K562 (cell line): ENCODE measurements at regions not wholly inside any gene's neighbourhood (a gene's known extent, or its start where the extent isn't known, plus 50 kb on each side); places are given as distances from the start of the nearest gene placed in this dataset.

Experiments used
- ATAC-seq: fragments of 200-7000 bp; cut with Tn5 transposase; 3 replicates; pipeline ENCODE4 v1.9.1; 2020; ENCODE audit warnings: moderate library complexity
- BruUV-seq: library from RNA; stranded (reverse); fragments of 400-500 nt; replicated peaks from 2 replicates; lab custom pipeline; 2021; lab: Mats Ljungman, UMichigan
- CTCF ChIA-PET: fragments of 300-600 bp; formaldehyde crosslinking; extraction: SDS; loops from one replicate; lab custom pipeline; 2021; ENCODE audit warnings: low intra/inter-chr PET ratio; lab: Yijun Ruan, JAX
- POLR2A ChIA-PET: fragments of 300-600, 350-650 bp; sonication (Branson Sonifier 250); formaldehyde crosslinking; extraction: SDS; loops from one replicate; lab custom pipeline; 2021; ENCODE audit warnings: antibody characterized with exemption, inconsistent platforms; lab: Yijun Ruan, JAX
- DNase-seq, 4 experiments: peaks; one replicate each; pipeline versions ENCODE4 v3.0.0 to v3.0.0-alpha.2; 2011 to 2018; ENCODE audit warnings: low spot score in 3 of 4, mixed read lengths in 3 of 4; ENCODE audit errors: extremely low read depth in 1 of 4
- FAIRE-seq: peaks from 2 replicates; lab custom pipeline; 2011; peaks lifted over from hg19 to GRCh38; lab: Jason Lieb, UNC
- H2AFZ ChIP-seq: 2 replicates; pipeline ENCODE4 v1.6.0; 2011; ENCODE audit warnings: low read depth, low read length, control low read depth, inconsistent platforms
- H3K27ac ChIP-seq: fragments of 200-600 bp; 3 replicates; pipeline ENCODE4 v1.8.0; 2011; ENCODE audit warnings: low read depth, mild to moderate bottlenecking, control low read depth, inconsistent platforms, low read length, moderate library complexity, mixed read lengths; ENCODE audit errors: extremely low read depth
- H3K27me3 ChIP-seq, 2 experiments: fragments of 300-600 bp in 1 of 2; 2 replicates in 1 of 2; 3 replicates in 1 of 2; pipeline versions ENCODE4 v1.6.0 to v1.8.0; 2011; ENCODE audit warnings: inconsistent platforms in 2 of 2, low read length in 2 of 2, mild to moderate bottlenecking in 1 of 2, mixed read lengths in 1 of 2, moderate library complexity in 1 of 2; ENCODE audit not compliant: control insufficient read depth in 2 of 2, insufficient read depth in 2 of 2
- H3K36me3 ChIP-seq: fragments of 300-600 bp; 3 replicates; pipeline ENCODE4 v1.8.0; 2011; ENCODE audit warnings: mild to moderate bottlenecking, low read length, inconsistent platforms; ENCODE audit not compliant: control insufficient read depth, insufficient read depth
- H3K4me1 ChIP-seq, 2 experiments: fragments of 200-600 bp in 1 of 2; replicated peaks in 1 of 2; 2 replicates in 1 of 2; 3 replicates in 1 of 2; pipeline versions ENCODE4 v1.5.1 to v1.8.0; 2011; ENCODE audit warnings: inconsistent platforms in 2 of 2, low read length in 2 of 2, mild to moderate bottlenecking in 1 of 2, mixed read lengths in 1 of 2, moderate library complexity in 1 of 2; ENCODE audit not compliant: control insufficient read depth in 2 of 2, insufficient read depth in 2 of 2
- H3K4me2 ChIP-seq: 2 replicates; pipeline ENCODE4 v1.6.1; 2011; ENCODE audit warnings: low read length, control low read depth, inconsistent platforms, mixed read lengths; ENCODE audit not compliant: insufficient read depth
- H3K4me3 ChIP-seq: fragments of 200-600 bp; sonication (generic), shearing (Covaris generic); 2 replicates; pipeline ENCODE4 v1.5.1; 2016; ENCODE audit warnings: control low read depth, inconsistent platforms
- H3K79me2 ChIP-seq: fragments of 200-600 bp; 3 replicates; pipeline ENCODE4 v1.8.0; 2011; ENCODE audit warnings: low read length, inconsistent platforms; ENCODE audit not compliant: control insufficient read depth, insufficient read depth
- H3K9ac ChIP-seq, 2 experiments: 2 replicates each; pipeline versions ENCODE4 v1.6.0 to v1.6.1; 2011; ENCODE audit warnings: low read depth in 2 of 2, low read length in 2 of 2, control low read depth in 1 of 2, inconsistent platforms in 1 of 2, mild to moderate bottlenecking in 1 of 2, mixed read lengths in 1 of 2; ENCODE audit not compliant: insufficient read depth in 1 of 2
- H3K9me1 ChIP-seq: one replicate; pipeline ENCODE4 v1.6.0; 2011; ENCODE audit warnings: inconsistent platforms, mild to moderate bottlenecking, low read length, moderate library complexity; ENCODE audit not compliant: control insufficient read depth, insufficient read depth
- H3K9me3 ChIP-seq: replicated peaks from 2 replicates; pipeline ENCODE4 v1.5.1; 2011; ENCODE audit warnings: low read depth, low read length, inconsistent platforms; ENCODE audit not compliant: control insufficient read depth, insufficient read depth
- H4K20me1 ChIP-seq: replicated peaks from 2 replicates; pipeline ENCODE4 v1.6.1; 2011; ENCODE audit warnings: low read length, inconsistent platforms, mixed read lengths; ENCODE audit not compliant: control insufficient read depth, insufficient read depth
- ESRRA ChIP-seq: fragments of 450-650 bp; IDR thresholded peaks from 2 replicates; pipeline ENCODE4 v1.6.1; 2014; ENCODE audit warnings: low read depth, mild to moderate bottlenecking, moderate library complexity, borderline replicate concordance
- FOXK1 ChIP-seq: sonication (generic); formaldehyde crosslinking; IDR thresholded peaks from 2 replicates; pipeline ENCODE4 v1.8.0; 2022; ENCODE audit warnings: missing genetic modification reagents, mild to moderate bottlenecking, borderline replicate concordance
- FOXM1 ChIP-seq, 2 experiments: fragments of 450-650 bp in 1 of 2; sonication (generic) in 1 of 2; formaldehyde crosslinking in 1 of 2; IDR thresholded peaks; 2 replicates each; pipeline versions ENCODE4 v1.6.1 to v1.9.0; 2017 to 2022; ENCODE audit warnings: low read depth in 2 of 2, mild to moderate bottlenecking in 2 of 2, missing genetic modification reagents in 1 of 2, moderate library complexity in 1 of 2
- ILF3 ChIP-seq: fragments of 450-650 bp; IDR thresholded peaks from 2 replicates; pipeline ENCODE4 v1.6.1; 2018; ENCODE audit warnings: antibody characterized with exemption, mild to moderate bottlenecking, moderate library complexity, borderline replicate concordance
- KDM2B ChIP-seq: fragments of 250-450 bp; sonication (Bioruptor Pico); IDR thresholded peaks from 2 replicates; pipeline ENCODE4 v1.8.0; 2021; ENCODE audit warnings: mild to moderate bottlenecking, moderate library complexity
- KDM4B ChIP-seq, 2 experiments: fragments of 450-650 bp in 1 of 2; sonication (generic) in 1 of 2; IDR thresholded peaks; 2 replicates each; pipeline ENCODE4 v1.6.1; 2016 to 2017; ENCODE audit warnings: borderline replicate concordance in 2 of 2, antibody characterized with exemption in 1 of 2, low read depth in 1 of 2, mild to moderate bottlenecking in 1 of 2
- NCOR1 ChIP-seq: fragments of 450-650 bp; IDR thresholded peaks from 2 replicates; pipeline ENCODE4 v1.6.1; 2016; ENCODE audit warnings: mild to moderate bottlenecking, moderate library complexity
- RUNX1 ChIP-seq: sonication (generic); IDR thresholded peaks from 2 replicates; pipeline ENCODE4 v1.6.1; 2016; ENCODE audit warnings: antibody characterized with exemption, low read depth
- SRSF7 ChIP-seq: fragments of 200-400 bp; formaldehyde crosslinking; optimal IDR thresholded peaks from 2 replicates; pipeline ENCODE3; 2017; ENCODE audit warnings: mild to moderate bottlenecking, low read depth, low read length
- WHSC1 ChIP-seq: IDR thresholded peaks from one replicate; pipeline ENCODE4 v1.6.1; 2012; ENCODE audit warnings: low read length, control low read depth, inconsistent platforms
- ZFPM2 ChIP-seq: fragments of 250-450 bp; sonication (Bioruptor Pico); IDR thresholded peaks from 2 replicates; pipeline ENCODE4 v1.5.1; 2022; ENCODE audit warnings: mild to moderate bottlenecking
- WGBS: fragments of 100-300 bp; shearing (Covaris generic); methylation state at CpG from one replicate; pipeline ENCODE4 v1.1.6; 2016; ENCODE audit warnings: low coverage, mixed read lengths; ENCODE audit not compliant: insufficient coverage; ENCODE audit errors: missing lambda C conversion rate; 5-methylcytosine and 5-hydroxymethylcytosine counted together
- in situ Hi-C: fragments of 300-500 bp; cut with MboI; formaldehyde crosslinking; loops from 4 replicates; pipeline ENCODE4 v1.15.0; 2018; ENCODE audit warnings: inconsistent platforms, mixed read lengths
- intact Hi-C: fragments of 100-400 bp; cut with micrococcal nuclease; formaldehyde crosslinking; loops from 2 replicates; pipeline ENCODE4 v1.14.2; 2022
- TF ChIP-seq, protein P1 (sequence below): fragments of 250-450 bp; sonication (Bioruptor Pico); IDR thresholded peaks from 2 replicates; pipeline ENCODE4 v1.5.0; 2021; ENCODE audit warnings: mild to moderate bottlenecking, borderline replicate concordance

DNA sequence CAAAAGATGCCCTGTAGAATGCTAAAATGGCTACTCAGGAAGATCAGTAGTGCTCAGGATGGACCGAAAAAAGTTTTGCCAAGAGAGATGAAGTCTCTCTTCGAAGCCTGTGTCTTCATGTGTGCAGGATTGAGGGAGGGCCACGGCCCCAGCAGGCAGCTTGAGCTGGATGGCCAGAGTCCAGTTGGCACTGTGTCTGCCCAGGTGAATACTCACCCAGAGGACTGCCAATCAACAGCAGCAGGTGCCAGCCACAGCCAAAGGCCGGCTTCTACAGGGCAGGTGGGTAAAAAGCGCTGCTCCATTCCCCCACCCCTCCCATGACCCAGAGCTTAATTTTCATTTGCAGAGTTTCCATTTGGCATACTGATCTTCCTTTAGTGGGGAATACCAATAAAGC is 287.9 kb upstream of the ZNF608 start (continued):
- TF ChIP-seq KDM4B (IDR thresholded peaks at IDR 0.05; ENCODE audit: borderline replicate concordance in 2 of 2, low read depth in 1 of 2) (no peak), RUNX1 (no peak), SRSF7 (no peak), WHSC1 (no peak), FOXM1 (IDR thresholded peaks at IDR 0.05; ENCODE audit: low read depth) (no peak), FOXM1 (CRISPR knock-in tag; IDR thresholded peaks at IDR 0.05; ENCODE audit: low read depth) (no peak), NCOR1 (no peak)

DNA sequence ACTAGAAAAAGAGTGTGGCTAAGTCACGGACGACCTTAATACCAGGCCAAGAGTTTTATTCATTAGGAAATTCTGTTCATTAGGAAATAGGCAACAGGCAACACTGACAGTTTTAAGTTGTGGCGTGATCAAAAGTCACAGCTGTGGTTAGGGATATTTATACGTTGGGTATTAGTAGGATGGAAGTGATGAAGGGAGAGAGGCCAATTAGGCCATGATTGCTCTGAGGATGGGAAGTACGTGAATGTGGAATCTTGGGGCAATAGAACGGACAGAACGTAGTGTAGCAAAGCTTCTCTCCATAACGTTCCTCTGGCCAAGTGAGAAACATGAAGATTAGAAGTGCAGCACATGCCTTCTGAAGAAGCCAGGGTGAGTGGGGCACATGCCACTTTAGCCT is 290.1 kb upstream of the ZNF608 start:
- intact Hi-C loops, result no loop called here
- no peaks in the 10 kb centered on the region for H4K20me1 ChIP-seq
- BruUV-seq, result no TSS peak
- no peaks in the 10 kb centered on the region for H3K9me1 ChIP-seq
- FAIRE-seq (no peak), DNase-seq (no peak), ATAC-seq (no peak)
- no peaks in the 10 kb centered on the region for H3K9me3 ChIP-seq
- no peak overlapping the region for H3K9ac ChIP-seq
- no peaks in the 10 kb centered on the region for H3K27me3 ChIP-seq
- ChIA-PET CTCF (no interaction called here), POLR2A (interaction anchor here (0.6 kb wide), 1 partner anchor 32 kb away, joined by 5 read pairs; no protein-coding TSS in a partner anchor)
- no peaks in the 10 kb centered on the region for H3K4me1 ChIP-seq
- no peak overlapping the region for H2AFZ ChIP-seq
- whole genome bisulfite sequencing, result 3% methylated on average over 8 of the region's 8 CpGs
- no peaks in the 10 kb centered on the region for H3K79me2 ChIP-seq
- H3K4me2 ChIP-seq, result no peak overlapping the region
- TF ChIP-seq ILF3 (no peak), ESRRA (no peak), KDM2B (CRISPR knock-in tag) (no peak), FOXK1 (CRISPR knock-in tag) (no peak), ZFPM2 (CRISPR knock-in tag) (no peak)
- TF ChIP-seq, protein P1, sequence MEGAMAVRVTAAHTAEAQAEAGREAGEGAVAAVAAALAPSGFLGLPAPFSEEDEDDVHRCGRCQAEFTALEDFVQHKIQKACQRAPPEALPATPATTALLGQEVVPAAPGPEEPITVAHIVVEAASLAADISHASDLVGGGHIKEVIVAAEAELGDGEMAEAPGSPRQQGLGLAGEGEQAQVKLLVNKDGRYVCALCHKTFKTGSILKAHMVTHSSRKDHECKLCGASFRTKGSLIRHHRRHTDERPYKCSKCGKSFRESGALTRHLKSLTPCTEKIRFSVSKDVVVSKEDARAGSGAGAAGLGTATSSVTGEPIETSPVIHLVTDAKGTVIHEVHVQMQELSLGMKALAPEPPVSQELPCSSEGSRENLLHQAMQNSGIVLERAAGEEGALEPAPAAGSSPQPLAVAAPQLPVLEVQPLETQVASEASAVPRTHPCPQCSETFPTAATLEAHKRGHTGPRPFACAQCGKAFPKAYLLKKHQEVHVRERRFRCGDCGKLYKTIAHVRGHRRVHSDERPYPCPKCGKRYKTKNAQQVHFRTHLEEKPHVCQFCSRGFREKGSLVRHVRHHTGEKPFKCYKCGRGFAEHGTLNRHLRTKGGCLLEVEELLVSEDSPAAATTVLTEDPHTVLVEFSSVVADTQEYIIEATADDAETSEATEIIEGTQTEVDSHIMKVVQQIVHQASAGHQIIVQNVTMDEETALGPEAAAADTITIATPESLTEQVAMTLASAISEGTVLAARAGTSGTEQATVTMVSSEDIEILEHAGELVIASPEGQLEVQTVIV (CRISPR knock-in tag), result no peak
- TF ChIP-seq, all 486 proteins: peak for 0
- Histone ChIP-seq H3K36me3 (no peaks in the 10 kb centered on the region), H3K27ac (no peak overlapping the region), H3K4me3 (no peak overlapping the region)
- in situ Hi-C loops, result no loop called here
